NCI-H526 (cell line): ENCODE measurements at regions not wholly inside any gene's neighbourhood (a gene's known extent, or its start where the extent isn't known, plus 50 kb on each side); places are given as distances from the start of the nearest gene placed in this dataset.
"Not testable (repeated sequence)": the region's sequence is repeated elsewhere in the genome, so short reads cannot be mapped to it uniquely, and the experiment has no call there.

ENCODE experiments used
- DNase-seq, 2 experiments: peaks; one replicate each; lab custom pipeline; 2025; lab: John Stamatoyannopoulos, UW

DNA sequence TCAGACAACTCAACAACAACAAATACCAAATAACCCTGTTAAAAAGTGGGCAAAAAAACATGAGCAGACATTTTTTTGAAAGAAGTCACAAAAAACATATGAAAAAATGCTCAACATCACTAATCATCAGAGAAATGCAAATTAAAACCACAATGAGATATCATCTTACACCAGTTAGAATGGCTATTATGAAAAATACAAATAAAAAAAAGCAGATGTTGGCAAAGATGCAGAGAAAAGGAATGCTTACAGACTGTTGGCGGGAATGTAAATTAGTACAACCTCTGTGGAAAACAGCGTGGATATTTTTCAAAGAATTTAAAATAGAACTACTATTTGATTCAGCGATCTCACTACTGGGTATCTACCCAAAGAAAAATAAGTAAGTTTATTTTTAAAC is 114.0 kb downstream of the SLC38A4 start:
- DNase-seq: no peak

DNA sequence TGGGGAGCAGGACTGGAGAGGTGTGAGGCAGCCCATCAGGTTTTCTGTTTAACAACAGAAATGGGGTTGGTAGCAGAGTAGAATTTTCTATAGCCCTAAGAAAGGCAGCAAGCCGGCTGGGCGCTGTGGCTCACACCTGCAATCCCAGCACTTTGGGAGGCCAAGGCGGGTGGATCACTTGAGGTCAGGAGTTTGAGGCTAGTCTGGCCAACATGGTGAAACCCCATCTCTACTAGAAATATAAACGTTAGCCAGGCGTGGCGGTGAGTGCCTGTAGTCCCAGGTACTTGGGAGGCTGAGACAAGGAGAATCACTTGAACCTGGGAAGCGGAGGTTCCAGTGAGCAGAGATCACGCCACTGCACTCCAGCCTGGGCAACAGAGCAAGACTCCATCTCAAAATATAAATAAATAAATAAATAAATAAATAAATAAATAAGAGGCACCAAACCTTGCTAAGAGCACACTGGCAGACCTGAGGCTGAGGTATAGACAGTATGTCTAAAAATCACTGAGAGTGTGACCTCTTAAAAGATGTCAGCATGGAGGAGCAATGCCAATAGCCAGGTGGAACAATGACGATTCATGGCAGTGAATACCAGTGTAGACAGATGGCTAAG is 115.6 kb downstream of the SLC38A4 start:
- DNase-seq: no peak

DNA sequence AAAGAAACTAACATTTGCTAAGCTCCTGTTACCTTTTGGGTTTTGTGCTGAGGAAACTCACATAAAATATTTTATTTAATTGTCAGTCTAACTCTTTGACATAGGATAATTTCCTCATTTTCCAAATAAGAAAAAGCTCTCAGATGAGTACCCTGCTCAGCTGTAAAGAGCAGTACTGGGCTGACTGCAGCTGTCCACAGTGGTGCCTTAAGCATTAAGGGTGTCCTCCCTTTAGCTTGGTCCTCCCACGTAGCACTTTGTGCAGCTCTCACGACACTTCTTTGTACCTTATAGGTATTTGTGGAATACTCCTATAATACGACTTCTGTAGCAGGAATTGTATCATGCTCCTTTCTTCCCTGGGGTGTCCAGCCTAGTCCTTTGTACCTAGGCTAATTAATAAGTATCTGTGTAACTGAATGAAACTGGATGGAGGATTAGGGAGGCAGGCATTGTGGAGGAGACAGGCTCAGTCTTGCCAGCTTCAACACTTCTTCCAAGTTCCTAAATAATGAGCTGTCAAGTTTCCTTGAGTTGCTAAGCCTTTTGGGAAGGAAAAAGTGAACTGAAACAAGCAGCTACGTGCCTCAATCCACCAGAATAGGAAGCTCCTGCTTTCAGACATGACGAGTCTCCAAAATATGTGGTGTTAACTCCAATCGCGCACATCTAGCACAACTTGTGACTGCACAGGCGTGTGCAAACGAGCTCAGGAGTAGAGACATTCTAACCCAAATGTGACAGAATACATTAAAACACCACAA is 123.0 kb downstream of the SLC38A4 start:
- no peak for DNase-seq

DNA sequence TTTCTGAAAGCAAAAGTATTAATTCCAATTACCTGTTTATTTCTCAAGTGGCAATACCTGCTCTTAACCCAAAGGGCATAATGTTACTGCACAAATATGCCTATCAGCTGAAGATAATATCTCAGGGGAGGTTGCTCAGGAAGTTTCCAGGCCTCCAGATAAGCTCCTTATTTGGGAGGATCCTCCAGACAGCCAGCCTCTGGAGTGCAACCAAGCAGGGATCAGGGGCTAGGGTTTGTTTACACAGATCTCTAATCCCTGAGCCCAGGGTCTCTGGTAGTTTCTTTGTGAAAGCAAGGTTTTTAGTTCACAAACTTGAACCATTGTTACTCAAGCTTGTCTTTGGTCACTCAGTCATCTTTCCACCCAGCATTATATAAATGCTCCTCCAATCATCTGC is 124.4 kb downstream of the SLC38A4 start:
- DNase-seq: no peak

DNA sequence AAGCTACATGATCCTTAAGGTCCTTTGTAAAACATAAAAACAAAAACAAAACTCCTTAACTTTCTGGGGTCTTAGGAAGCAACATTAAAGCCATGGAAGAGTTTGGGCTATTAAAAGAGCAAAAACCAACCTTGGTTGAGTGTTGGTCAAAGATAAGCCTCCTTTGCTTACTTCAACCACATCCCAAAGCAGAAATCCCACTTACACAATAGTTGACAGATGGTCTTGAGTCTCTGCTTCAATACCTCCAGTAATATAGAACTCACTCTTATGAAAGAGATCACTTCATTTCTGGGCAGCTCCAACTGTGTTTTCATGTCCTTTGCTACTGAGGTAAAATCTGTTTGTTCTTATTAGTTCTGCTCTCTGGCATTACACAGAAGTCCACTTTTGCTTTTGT is 125.8 kb downstream of the SLC38A4 start:
- DNase-seq: no peak

DNA sequence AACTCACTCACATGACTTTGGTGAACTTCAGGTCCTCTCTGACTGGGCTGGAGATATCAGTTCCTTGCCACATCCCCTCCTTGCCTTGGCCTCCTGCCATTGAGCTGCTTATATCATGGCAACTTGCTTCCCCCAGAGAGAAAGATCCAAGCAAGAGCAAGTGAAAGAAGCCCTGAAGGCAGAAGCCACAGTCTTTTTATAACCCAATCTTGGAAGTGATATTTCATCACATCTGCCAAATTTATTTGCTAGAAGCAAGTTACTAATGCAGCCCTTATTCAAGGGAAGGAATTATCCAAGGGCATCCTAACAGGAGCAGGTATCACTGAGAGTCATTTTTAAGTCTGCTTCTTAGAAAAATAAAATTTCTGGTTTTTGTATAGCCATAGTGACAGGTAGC is 127.8 kb downstream of the SLC38A4 start:
- DNase-seq: no peak

DNA sequence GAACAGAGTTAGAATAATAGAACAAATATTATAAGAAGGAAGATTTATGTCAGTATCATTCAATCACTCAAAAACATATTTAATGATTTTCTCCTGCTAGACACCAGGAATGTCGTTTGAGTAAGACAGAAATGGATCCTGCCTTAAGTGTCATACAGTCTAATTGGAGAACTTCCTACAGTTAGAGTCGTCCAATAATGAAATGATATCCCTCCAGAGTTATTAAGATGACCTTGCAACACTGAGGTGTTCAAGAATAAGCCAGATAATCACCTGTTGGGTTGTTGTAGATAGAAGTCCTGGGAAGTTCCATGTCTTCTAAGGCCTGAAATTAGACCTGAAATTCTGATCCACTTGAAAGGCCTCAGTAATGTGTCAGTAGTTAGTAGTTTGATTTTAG is 132.3 kb downstream of the SLC38A4 start:
- no peak for DNase-seq

DNA sequence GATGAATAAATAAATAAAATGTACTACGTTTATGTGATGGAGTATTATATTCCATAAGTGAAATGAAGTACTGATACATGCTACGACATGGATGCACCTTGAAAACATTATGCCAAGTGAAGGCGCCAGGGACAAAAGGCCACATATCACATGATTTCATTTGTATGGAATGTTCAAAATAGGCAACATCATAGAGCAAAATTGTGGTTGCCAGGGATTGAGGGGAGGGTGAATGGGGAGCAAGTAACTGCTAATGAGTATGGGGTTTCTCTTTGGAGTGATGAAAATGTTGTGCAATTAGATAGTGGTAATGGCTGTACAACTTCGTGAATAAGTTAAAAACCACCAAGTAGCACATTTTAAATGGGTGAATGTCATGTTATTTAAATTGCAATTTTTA is 132.8 kb downstream of the SLC38A4 start:
- DNase-seq: no peak

DNA sequence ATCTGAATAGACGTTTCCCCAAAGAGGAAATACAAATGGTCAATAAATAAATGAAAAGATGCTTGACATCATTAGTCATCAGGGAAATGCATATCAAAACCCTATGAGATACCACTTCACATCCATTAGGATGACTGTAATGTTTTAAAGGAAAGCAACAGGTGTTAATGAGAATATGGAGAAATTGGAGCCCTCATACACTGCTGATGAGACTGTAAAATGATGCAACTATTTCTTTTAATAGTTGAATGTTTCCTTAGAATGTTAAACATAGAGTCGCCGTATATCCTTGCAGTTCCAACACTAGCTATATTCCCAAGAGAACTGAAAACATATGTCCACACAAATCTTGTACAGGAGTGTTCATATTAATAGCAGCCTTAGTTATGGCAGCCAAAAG is 133.2 kb downstream of the SLC38A4 start:
- DNase-seq: no peak

DNA sequence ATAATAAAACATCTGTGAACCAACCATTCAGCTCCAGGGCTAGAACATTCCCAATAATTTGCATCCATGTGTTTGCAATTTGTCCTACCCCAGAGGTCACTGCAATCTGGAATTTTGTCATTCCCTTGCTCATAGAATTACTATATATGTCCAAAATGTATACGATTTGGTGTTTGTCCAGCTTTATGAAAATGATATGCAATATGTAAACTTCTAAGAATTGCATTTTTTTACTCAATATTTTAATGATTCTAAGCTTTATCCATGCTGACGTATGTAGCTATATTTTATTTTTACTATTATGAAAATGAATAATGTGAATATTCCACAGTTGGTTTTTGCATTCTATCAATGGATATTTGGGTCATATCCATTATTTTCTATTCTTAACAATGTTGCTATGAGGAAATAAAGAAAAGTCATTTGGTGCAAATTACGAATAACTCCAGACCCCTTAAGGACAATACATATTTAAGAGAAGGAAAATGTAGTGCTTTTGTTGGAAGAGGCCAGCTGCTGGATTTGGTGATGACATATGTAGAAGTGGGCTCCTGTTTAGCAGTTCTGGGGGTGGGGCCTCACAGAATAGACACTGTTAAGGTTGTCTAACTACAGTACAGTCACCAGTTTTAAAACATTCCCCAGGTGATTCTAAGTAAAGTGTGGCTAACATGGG is 139.4 kb downstream of the SLC38A4 start:
- DNase-seq: no peak

DNA sequence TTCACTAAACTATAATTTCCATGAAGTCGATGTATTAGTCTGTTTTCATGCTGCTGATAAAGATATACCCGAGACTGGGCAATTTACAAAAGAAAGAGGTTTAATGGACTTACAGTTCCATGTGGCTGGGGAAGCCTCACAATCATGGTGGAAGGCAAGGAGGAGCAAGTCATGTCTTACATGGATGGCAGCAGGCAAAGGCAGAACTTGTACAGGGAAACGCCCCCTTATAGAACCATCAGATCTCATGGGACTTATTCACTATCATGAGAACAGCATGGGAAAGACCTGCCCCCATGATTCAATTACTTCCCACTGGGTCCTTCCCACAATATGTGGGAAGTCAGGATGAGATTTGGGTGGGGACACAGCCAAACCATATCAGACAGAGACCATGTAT is 141.6 kb downstream of the SLC38A4 start:
- DNase-seq: not testable (repeated sequence)

DNA sequence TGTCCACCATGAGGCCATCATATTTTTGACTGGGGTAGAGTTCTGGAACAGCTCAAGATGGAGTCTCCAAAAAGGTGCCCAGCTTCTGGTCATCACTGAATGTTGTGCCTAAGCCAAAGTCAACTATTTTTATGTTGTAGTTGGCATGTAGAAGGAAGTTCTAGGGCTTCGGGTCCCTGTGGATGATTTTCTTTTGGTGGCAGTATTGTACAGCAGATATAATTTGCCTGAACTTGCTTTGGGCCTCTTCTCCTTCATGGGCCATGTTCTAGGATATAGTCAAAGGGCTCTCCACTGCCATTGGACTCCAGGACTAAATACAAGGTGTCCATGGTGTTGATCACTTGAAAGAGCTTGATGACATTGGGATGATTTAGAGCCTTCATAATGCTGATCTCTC is 143.6 kb downstream of the SLC38A4 start:
- no peak for DNase-seq

DNA sequence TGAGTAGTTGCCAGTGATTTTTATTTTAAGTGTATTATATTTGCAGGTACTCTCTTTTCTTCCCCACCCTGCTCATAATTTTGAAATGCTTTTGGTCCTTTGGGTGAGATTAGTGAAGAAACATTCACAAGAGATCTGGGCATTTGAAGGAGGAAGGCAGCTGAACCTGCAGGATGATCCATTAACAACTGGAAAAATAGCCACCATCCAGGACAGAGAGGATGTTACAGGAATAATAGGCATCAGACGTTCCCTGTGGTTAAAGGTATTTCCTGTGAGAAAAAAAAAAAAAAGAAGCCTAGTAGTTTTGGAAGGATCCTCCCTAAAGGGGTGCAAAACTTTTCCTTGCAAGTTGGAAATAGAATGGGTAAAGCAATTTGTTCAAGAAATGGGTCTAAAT is 145.3 kb downstream of the SLC38A4 start:
- DNase-seq: no peak

DNA sequence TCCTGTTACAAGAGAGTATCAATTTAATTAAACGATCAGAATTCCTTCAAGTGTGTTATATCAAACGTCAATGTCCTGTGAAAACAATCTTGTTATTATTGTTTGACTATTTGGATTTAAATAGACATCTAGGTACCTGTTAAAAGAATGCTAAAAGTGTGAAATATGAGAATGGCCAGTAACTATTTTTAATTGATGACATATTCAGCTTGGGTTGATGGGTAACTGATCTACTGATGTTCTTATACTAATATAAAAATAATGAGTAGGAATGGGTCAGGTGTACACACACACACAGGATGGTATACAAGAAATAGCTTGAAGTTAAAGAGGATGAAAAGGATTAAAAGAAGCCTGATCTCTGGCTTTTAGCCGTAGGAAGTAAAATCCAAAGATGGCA is 146.0 kb downstream of the SLC38A4 start:
- no peak for DNase-seq

DNA sequence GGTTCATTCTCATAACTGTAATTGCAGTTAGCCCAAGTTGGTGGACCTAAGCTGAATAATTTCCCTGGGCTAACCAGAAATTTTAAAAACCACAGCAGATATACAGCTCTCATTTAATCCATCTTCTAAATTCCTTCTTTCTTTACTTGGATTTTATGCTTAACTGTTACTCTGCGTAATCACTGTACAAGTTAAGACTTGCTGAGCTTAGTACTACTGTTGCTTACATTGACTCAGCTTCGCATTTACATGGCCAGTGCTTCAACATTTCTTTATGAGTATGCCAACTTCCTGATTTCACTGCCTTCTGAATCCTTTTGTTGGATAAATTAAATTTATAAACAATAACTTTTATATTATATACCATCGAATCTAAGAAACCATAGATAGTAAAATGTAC is 147.4 kb downstream of the SLC38A4 start:
- DNase-seq: no peak

DNA sequence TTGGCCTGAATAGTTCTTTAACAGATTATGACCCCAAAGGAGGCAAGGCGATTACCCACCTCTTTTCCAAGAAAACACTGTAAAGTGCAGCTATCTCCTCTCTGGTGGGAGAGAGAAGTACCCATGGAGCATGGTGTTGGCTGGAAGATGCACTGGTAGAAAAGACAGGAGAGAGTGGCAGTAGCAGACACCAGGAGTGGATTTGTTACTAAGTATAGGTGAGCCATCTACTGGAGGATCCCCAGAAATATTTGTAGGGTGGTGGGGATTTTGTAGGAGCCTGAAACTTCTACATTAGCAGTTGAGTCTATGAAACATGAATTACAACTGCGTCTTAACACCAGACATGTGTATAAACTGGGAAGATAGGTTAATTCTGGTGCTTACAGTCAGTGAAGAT is 148.0 kb downstream of the SLC38A4 start:
- no peak for DNase-seq

DNA sequence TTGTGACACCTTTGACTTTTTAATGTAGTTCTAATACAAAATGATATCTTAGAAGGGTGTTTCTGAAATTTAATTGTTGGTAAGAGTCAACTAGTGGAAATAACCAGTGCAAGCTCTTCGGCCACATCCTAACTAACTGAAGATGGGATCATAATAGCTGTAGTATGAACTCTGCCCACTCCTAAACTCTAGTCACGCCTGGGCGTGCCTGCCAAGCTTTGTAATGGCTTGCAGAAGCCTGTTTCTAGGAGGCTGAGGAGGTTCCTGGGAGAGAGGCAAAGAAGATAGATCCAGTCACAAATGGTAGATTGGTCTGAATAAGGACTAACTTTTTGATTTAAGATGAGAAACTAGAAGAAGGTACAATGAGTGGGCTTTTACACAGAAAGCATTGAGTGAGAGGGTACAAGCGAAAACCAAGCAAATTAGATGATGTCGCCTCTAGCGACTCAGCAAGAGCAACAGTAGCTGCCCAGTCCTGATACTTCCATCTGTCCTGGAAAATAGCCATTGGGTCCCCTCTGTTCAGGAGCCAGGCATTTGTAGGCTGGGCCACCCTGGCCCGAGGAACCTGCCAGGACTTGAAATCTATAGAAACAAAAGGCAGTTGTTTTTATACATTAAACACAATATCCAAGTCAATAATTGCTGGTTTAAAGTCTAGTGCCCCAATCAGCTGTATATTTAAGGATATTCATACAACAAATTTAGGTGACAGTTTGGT is 148.8 kb downstream of the SLC38A4 start:
- no peak for DNase-seq

DNA sequence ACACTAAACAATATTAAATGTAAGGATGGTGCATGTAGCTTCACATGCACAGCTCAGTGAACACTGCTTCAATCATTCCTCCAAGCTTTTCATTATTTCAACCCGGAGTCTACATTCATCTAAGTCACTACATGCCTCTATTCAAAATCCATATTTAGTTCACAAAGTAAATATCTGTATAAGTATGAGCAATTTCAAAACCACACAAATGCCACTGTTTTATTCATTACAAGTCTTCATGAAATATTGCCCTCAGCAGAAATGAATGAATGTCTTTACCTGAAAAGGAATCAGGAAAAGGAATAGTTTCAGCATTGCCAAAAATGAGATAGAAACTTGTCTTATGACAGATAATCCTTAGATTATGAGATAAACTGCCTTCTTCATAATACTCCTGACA is 149.4 kb downstream of the SLC38A4 start:
- DNase-seq: no peak

DNA sequence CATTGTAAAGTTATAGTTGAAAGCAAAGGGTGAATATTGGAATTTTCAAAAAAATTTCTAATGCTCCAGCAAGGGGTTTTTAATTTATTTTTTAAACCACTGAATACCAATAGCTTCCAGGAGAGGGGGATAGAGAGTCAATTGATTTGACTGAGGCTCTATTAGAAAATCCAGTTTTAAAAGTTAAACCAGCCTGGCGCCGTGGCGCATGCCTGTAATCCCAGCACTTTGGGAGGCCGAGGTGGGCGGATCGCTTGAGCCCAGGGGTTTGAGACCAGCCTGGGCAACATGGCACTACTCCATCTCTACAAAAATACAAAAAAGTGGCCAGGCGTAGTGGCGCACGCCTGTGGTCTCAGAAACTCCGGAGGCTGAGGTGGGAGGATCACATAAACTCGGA is 150.1 kb downstream of the SLC38A4 start:
- peak in 1 of 2 experiments; percentile 42 for DNase-seq

DNA sequence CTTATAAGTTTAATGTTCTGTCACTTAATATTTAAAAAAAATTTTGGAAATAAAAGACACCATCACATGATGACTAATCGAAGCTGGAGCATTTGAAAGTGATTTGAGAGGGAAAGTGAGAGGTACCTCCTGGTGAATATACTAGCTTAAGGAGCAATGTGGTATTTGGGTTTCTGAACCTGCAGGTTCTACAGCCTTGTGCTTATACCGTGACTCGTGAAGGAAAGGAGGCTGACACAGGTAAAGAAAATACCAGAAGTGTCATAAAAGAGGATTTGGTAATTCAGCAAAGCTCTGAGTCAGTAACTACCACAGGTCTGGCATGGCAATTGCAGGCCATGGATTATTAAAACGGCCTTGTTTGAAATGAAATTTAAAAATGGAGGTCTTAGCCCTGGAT is 151.0 kb downstream of the SLC38A4 start:
- DNase-seq: no peak

DNA sequence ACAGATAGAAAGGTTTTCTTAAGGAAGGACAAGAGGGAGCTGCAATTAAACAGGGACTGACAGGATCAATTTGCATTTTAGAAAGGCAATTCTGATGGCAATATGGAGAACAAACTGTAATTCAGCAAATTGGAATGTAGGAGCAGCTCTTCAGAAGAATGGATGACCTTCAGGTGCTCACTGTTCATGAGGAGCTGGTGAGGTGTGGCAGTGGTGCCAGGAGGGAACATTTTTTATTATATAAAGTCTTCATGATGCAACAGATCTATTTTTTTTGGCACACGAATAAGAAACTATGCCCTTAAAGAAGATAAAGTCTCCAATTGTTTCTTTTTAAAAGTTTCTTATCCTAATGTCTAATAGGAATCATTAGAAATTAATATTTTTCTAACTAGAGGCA is 151.7 kb downstream of the SLC38A4 start:
- DNase-seq: no peak

DNA sequence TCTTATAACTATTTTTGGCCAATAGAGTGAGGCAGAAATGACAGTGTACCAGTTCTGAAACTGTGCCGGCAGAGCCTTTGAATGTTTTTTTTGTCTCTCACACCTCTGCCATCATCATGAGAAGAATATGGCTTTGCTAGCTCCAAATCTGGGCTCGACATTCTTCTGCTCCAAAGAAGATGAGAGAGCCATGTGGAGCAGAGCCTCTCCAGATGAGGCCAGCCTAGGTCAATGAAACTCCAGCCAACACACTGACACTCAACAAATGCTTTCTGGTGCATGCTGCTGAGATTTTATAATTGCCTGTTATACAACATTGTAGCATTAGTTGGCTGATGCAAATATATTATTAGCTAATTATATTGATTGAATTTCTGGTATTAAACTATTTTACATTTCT is 154.7 kb downstream of the SLC38A4 start:
- DNase-seq: no peak

DNA sequence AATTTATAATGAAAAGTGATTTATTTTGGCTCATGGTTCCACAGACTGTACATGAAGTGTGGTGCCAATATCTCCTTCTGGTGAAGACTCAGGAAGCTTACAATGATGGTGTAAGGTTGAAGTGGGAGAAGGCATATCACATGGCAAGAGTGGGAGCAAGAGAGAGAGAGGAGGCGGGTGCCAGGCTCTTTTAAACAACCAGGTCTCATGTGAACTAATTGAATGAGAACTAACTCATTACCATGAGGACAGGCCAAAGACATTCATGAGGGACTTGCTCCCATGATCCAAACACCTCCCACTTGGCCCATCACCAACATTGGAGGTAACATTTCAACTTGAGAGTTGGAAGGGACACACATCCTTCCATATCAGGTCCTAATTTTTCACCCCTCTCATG is 155.2 kb downstream of the SLC38A4 start:
- no peak for DNase-seq
